ENCODE measurements at regions not wholly inside any gene's neighbourhood (a gene's known extent, or its start where the extent isn't known, plus 50 kb on each side); places are given as distances from the start of the nearest gene placed in this dataset.

DNA sequence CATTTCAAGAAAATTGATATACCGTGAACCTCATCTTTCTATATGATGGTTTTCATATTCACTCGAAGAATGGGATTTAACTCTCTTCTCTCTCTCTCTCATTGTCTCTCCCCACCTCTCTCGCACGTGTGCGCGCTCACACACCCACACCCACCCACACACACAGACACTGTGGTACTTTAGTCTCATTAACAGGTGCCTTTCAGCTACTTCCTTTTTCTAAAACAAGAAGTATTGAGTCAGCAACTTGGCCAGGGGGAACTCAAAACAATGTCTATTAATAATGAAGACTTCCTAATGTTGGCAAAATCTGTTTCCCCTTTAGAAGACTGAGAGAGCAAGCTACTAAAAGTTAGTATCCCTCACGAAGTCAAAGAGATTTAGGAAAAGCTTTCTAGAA, 150.7 kb downstream of the TMCO5A start:
- Histone ChIP-seq H3K27ac (ENCODE audit: low read depth, low read length) (no peak overlapping the region), H3K4me1 (ENCODE audit: control insufficient read depth in 3 of 3, insufficient read depth in 3 of 3, low read length in 3 of 3) (no peaks in the 10 kb centered on the region), H3K9me3 (ENCODE audit: control insufficient read depth in 3 of 3, low read length in 3 of 3) (no peaks in the 10 kb centered on the region), H3K27me3 (ENCODE audit: control insufficient read depth in 3 of 3, insufficient read depth in 3 of 3, low read length in 3 of 3) (no peaks in the 10 kb centered on the region), H3K4me3 (ENCODE audit: low read length in 3 of 3) (no peak overlapping the region), H3K9ac (ENCODE audit: low read depth in 1 of 3, low read length in 3 of 3) (no peak overlapping the region), H3K36me3 (ENCODE audit: control insufficient read depth in 3 of 3, insufficient read depth in 3 of 3, low read length in 3 of 3) (no peaks in the 10 kb centered on the region)

DNA sequence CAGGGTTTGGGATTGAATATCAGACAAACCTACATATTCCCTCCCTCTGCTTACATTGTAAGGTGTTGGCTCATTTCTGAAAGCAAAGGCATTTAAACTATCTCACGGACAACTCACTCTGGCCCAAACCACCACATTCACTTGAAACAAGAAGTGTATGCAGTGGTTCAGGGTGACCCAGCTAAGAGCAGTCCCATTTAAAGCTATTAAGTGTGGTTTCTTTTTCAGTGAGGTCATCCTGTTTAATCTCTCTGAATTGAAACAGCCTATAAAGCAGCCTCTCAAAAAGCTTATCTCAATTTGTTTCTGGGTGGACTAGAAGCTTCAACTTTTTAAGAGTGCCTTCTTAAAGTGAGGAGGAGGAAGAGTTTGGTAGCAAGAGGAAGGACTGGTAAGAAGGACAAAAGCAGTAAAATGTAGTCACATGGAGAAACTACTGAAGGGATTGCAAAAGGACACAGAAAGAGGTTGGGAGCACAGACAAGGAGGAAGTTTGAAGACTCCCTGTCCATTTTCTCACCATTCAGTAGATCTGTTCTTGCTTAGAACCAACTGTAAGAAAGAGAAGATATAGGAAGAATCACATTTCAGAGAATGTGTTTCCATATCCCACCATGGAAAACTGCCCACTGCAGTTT, 151.6 kb downstream of the TMCO5A start:
- H3K36me3 ChIP-seq (ENCODE audit: control insufficient read depth in 3 of 3, insufficient read depth in 3 of 3, low read length in 3 of 3), result no peaks in the 10 kb centered on the region
- no peak overlapping the region for H3K9ac ChIP-seq (ENCODE audit: low read depth in 1 of 3, low read length in 3 of 3)
- H3K4me1 ChIP-seq (ENCODE audit: control insufficient read depth in 3 of 3, insufficient read depth in 3 of 3, low read length in 3 of 3), result no peaks in the 10 kb centered on the region
- no peaks in the 10 kb centered on the region for H3K27me3 ChIP-seq (ENCODE audit: control insufficient read depth in 3 of 3, insufficient read depth in 3 of 3, low read length in 3 of 3)
- H3K4me3 ChIP-seq (ENCODE audit: low read length in 3 of 3), result no peak overlapping the region
- no peaks in the 10 kb centered on the region for H3K9me3 ChIP-seq (ENCODE audit: control insufficient read depth in 3 of 3, low read length in 3 of 3)
- peak overlapping the region; percentile 34 for H3K27ac ChIP-seq (ENCODE audit: low read depth, low read length)

DNA sequence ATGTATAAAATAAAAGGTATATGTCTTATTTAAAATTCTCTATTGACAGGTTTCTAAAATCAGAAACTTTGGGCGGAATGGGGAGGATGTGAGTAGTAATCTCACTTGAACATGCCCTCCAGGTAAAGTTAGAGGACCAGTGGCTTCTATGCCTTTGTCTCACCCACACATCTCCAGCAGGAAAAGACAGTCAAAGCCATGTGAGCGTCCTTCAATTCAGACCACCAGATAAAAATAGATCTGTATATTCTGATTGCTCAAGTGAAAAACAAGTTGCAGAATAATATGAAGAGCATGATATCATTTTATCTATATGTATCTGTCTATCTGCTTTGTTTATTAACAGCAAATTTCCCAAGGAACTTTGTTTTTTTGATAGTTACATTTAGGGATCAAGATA, 152.2 kb downstream of the TMCO5A start:
- Histone ChIP-seq H3K9me3 (ENCODE audit: control insufficient read depth in 3 of 3, low read length in 3 of 3) (no peaks in the 10 kb centered on the region), H3K9ac (ENCODE audit: low read depth in 1 of 3, low read length in 3 of 3) (no peak overlapping the region), H3K27ac (ENCODE audit: low read depth, low read length) (no peak overlapping the region), H3K4me1 (ENCODE audit: control insufficient read depth in 3 of 3, insufficient read depth in 3 of 3, low read length in 3 of 3) (no peaks in the 10 kb centered on the region), H3K36me3 (ENCODE audit: control insufficient read depth in 3 of 3, insufficient read depth in 3 of 3, low read length in 3 of 3) (no peaks in the 10 kb centered on the region), H3K27me3 (ENCODE audit: control insufficient read depth in 3 of 3, insufficient read depth in 3 of 3, low read length in 3 of 3) (no peaks in the 10 kb centered on the region), H3K4me3 (ENCODE audit: low read length in 3 of 3) (no peak overlapping the region)

DNA sequence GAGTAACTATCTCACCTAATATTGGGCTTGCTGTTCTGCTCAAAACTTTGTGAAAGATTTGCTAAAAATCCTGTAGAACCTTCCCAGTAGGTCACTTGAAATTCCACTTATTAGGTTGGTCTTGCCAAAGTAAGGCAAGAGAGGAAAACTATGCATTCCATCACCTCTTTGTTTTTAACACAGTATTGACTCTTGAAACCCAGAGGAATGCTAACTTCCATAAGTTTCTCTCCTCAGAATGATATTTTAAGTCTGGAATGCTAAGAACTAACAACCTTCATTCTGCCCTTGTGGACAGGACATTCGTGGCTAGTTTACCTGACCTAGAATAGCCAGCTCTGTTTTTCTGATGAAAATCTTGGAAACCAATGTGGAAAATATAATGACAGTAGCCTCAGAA, 154.5 kb downstream of the TMCO5A start:
- Histone ChIP-seq H3K27ac (ENCODE audit: low read depth, low read length) (no peak overlapping the region), H3K4me3 (ENCODE audit: low read length in 3 of 3) (no peak overlapping the region), H3K27me3 (ENCODE audit: control insufficient read depth in 3 of 3, insufficient read depth in 3 of 3, low read length in 3 of 3) (no peaks in the 10 kb centered on the region), H3K9ac (ENCODE audit: low read depth in 1 of 3, low read length in 3 of 3) (no peak overlapping the region), H3K36me3 (ENCODE audit: control insufficient read depth in 3 of 3, insufficient read depth in 3 of 3, low read length in 3 of 3) (no peaks in the 10 kb centered on the region), H3K4me1 (ENCODE audit: control insufficient read depth in 3 of 3, insufficient read depth in 3 of 3, low read length in 3 of 3) (no peaks in the 10 kb centered on the region), H3K9me3 (ENCODE audit: control insufficient read depth in 3 of 3, low read length in 3 of 3) (no peaks in the 10 kb centered on the region)

DNA sequence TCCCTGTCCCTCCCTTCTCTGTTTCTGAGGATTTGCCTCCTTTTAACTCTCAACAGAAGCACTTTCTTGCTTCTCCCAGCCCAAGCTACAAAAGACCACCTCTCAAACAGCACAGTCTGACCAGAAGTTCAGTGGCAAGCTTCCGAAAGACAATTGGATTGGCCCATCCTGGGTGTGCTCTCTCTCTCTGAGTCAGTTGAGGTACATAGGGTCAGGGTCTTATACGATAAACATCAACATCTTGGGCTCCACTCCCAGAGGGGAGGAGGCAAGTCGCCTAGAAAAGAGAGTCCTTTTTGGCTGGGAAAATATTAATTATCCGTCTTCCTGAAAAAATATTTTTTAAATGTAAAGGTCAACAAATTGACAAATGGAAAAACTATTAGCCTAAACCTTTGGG, 155.8 kb downstream of the TMCO5A start:
- no peaks in the 10 kb centered on the region for H3K36me3 ChIP-seq (ENCODE audit: control insufficient read depth in 3 of 3, insufficient read depth in 3 of 3, low read length in 3 of 3)
- H3K9me3 ChIP-seq (ENCODE audit: control insufficient read depth in 3 of 3, low read length in 3 of 3), result no peaks in the 10 kb centered on the region
- H3K27ac ChIP-seq (ENCODE audit: low read depth, low read length), result no peak overlapping the region
- no peaks in the 10 kb centered on the region for H3K4me1 ChIP-seq (ENCODE audit: control insufficient read depth in 3 of 3, insufficient read depth in 3 of 3, low read length in 3 of 3)
- H3K4me3 ChIP-seq (ENCODE audit: low read length in 3 of 3), result no peak overlapping the region
- H3K9ac ChIP-seq (ENCODE audit: low read depth in 1 of 3, low read length in 3 of 3), result no peak overlapping the region
- H3K27me3 ChIP-seq (ENCODE audit: control insufficient read depth in 3 of 3, insufficient read depth in 3 of 3, low read length in 3 of 3), result no peaks in the 10 kb centered on the region

DNA sequence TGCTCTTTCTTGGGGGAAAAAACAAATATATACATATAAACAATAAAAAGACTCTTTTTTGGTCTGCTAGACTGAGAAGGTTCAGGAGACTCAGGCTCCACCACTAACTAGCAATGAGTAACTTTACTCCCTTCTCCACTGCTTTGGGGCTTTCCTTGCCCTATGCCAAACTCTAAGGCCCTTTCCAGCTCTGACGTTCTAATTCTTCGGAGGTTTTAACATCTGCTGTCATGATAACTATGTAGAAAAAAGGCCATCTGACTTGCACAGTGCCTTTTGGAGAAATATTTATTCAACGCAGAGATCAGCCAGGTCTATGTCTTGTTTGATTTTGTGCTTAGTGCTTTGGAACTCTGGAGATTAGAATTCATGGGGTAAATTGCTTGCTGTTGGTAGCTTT, 156.2 kb downstream of the TMCO5A start:
- H3K4me1 ChIP-seq (ENCODE audit: control insufficient read depth in 3 of 3, insufficient read depth in 3 of 3, low read length in 3 of 3), result no peaks in the 10 kb centered on the region
- H3K27ac ChIP-seq (ENCODE audit: low read depth, low read length), result peak overlapping the region; percentile 25
- no peaks in the 10 kb centered on the region for H3K27me3 ChIP-seq (ENCODE audit: control insufficient read depth in 3 of 3, insufficient read depth in 3 of 3, low read length in 3 of 3)
- H3K9me3 ChIP-seq (ENCODE audit: control insufficient read depth in 3 of 3, low read length in 3 of 3), result no peaks in the 10 kb centered on the region
- no peak overlapping the region for H3K9ac ChIP-seq (ENCODE audit: low read depth in 1 of 3, low read length in 3 of 3)
- no peak overlapping the region for H3K4me3 ChIP-seq (ENCODE audit: low read length in 3 of 3)
- H3K36me3 ChIP-seq (ENCODE audit: control insufficient read depth in 3 of 3, insufficient read depth in 3 of 3, low read length in 3 of 3), result no peaks in the 10 kb centered on the region

DNA sequence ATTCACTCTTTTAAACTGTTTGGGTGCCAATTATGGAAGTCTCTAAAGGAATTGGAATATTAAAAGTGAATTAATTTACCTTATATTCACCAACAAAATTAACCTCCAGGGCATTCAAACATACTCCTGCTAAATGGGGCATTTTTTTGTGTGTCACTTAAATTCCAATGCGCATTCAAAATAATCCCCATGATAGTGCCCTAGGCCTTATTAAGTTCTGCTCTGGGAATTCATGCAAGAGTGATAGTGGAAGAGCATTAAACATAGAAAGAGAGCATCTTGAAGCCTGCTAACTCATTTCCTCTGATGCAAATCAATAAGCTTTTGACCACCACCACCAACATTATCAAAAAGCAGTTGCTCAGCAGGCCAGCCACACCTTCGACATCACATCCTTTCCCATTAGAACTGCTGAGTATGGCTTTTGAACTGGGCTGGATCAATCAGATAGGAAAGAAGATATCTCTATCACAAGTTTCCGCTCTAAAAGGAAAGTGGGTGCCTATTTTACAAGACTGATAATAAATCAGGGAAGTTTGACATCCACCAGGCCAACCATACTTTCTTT, 156.7 kb downstream of the TMCO5A start:
- no peaks in the 10 kb centered on the region for H3K27me3 ChIP-seq (ENCODE audit: control insufficient read depth in 3 of 3, insufficient read depth in 3 of 3, low read length in 3 of 3)
- H3K4me3 ChIP-seq (ENCODE audit: low read length in 3 of 3), result no peak overlapping the region
- H3K4me1 ChIP-seq (ENCODE audit: control insufficient read depth in 3 of 3, insufficient read depth in 3 of 3, low read length in 3 of 3), result no peaks in the 10 kb centered on the region
- peak overlapping the region; percentile 25 for H3K27ac ChIP-seq (ENCODE audit: low read depth, low read length)
- H3K36me3 ChIP-seq (ENCODE audit: control insufficient read depth in 3 of 3, insufficient read depth in 3 of 3, low read length in 3 of 3), result no peaks in the 10 kb centered on the region
- H3K9ac ChIP-seq (ENCODE audit: low read depth in 1 of 3, low read length in 3 of 3), result no peak overlapping the region
- no peaks in the 10 kb centered on the region for H3K9me3 ChIP-seq (ENCODE audit: control insufficient read depth in 3 of 3, low read length in 3 of 3)

DNA sequence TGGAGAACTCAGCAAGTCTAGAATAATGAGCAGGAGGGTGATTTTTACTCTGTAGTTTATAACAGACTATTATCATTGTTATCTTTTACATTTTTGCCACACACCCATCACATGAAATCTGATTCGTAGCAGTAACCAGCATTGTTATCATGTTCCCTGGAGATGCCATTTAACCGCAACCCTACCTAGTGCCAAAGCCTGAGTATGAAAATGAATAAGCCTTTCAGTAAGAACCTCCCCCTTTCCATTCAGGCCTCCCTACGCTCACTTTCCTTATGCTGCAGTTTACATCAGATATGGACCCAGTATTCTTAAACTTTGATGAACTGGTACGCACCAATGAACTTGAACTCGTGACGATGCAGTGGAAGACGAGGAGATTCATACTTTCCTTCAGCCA, 158.7 kb upstream of the SPRED1 start:
- H3K9ac ChIP-seq (ENCODE audit: low read depth in 1 of 3, low read length in 3 of 3), result no peak overlapping the region
- H3K27me3 ChIP-seq (ENCODE audit: control insufficient read depth in 3 of 3, insufficient read depth in 3 of 3, low read length in 3 of 3), result no peaks in the 10 kb centered on the region
- H3K4me1 ChIP-seq (ENCODE audit: control insufficient read depth in 3 of 3, insufficient read depth in 3 of 3, low read length in 3 of 3), result no peaks in the 10 kb centered on the region
- H3K4me3 ChIP-seq (ENCODE audit: low read length in 3 of 3), result no peak overlapping the region
- no peaks in the 10 kb centered on the region for H3K9me3 ChIP-seq (ENCODE audit: control insufficient read depth in 3 of 3, low read length in 3 of 3)
- H3K27ac ChIP-seq (ENCODE audit: low read depth, low read length), result no peak overlapping the region
- H3K36me3 ChIP-seq (ENCODE audit: control insufficient read depth in 3 of 3, insufficient read depth in 3 of 3, low read length in 3 of 3), result no peaks in the 10 kb centered on the region

DNA sequence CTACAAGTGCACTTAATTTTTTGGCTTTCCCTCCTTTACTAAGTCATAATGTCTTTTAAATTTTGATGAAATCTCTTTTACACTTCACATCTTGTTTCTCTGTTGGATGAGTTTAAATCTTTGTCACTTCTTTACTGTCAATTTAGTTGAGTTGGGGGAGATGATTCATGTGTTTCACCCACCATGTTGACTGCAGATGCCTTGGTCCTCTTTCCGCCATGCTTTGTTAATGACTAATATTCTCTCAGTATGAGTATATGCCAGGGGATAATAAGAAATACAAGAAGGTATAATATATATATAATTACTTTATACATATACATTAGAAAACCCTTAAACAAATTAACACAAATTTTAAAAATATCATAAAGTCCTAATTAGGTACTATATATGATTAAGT, 149.7 kb upstream of the SPRED1 start:
- Histone ChIP-seq H3K4me1 (ENCODE audit: control insufficient read depth in 3 of 3, insufficient read depth in 3 of 3, low read length in 3 of 3) (no peaks in the 10 kb centered on the region), H3K36me3 (ENCODE audit: control insufficient read depth in 3 of 3, insufficient read depth in 3 of 3, low read length in 3 of 3) (no peaks in the 10 kb centered on the region)

DNA sequence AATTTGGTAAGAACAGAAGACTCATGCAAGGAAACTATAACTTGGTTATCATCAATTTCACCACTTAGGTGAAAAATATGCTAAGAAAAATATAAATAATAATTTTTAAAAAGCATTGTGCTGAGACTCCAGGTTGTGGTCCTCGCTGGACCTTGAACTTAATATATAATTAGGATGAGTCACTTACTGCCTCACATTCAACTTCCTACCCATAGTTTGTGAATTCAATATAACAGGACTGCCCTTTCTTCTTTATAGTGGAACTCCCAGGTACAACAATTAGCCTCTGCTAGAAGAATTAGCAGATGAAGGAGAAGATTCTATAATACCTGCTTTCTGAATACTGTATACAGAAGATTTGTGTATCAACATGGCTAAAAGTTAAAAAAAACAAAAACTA, 149.1 kb upstream of the SPRED1 start:
- Histone ChIP-seq H3K9ac (ENCODE audit: low read depth in 1 of 3, low read length in 3 of 3) (no peak overlapping the region), H3K4me1 (ENCODE audit: control insufficient read depth in 3 of 3, insufficient read depth in 3 of 3, low read length in 3 of 3) (no peaks in the 10 kb centered on the region), H3K27ac (ENCODE audit: low read depth, low read length) (no peak overlapping the region), H3K9me3 (ENCODE audit: control insufficient read depth in 3 of 3, low read length in 3 of 3) (no peaks in the 10 kb centered on the region), H3K36me3 (ENCODE audit: control insufficient read depth in 3 of 3, insufficient read depth in 3 of 3, low read length in 3 of 3) (no peaks in the 10 kb centered on the region), H3K27me3 (ENCODE audit: control insufficient read depth in 3 of 3, insufficient read depth in 3 of 3, low read length in 3 of 3) (no peaks in the 10 kb centered on the region), H3K4me3 (ENCODE audit: low read length in 3 of 3) (no peak overlapping the region)

More for the DNA sequence above, 149.7 kb upstream of the SPRED1 start:
- Histone ChIP-seq H3K9ac (ENCODE audit: low read depth in 1 of 3, low read length in 3 of 3) (no peak overlapping the region), H3K27ac (ENCODE audit: low read depth, low read length) (no peak overlapping the region), H3K4me3 (ENCODE audit: low read length in 3 of 3) (no peak overlapping the region), H3K9me3 (ENCODE audit: control insufficient read depth in 3 of 3, low read length in 3 of 3) (no peaks in the 10 kb centered on the region), H3K27me3 (ENCODE audit: control insufficient read depth in 3 of 3, insufficient read depth in 3 of 3, low read length in 3 of 3) (no peaks in the 10 kb centered on the region)

Measured in skeletal muscle tissue (tissue), 3 donors.